GM12892 (cell line): ENCODE measurements at regions not wholly inside any gene's neighbourhood (a gene's known extent, or its start where the extent isn't known, plus 50 kb on each side); places are given as distances from the start of the nearest gene placed in this dataset.

Experiments used
- POLR2A ChIP-seq: IDR thresholded peaks from 2 replicates; pipeline ENCODE4 v1.6.1; 2011; ENCODE audit warnings: low read depth, low read length, control low read depth
- POLR2AphosphoS5 ChIP-seq: IDR thresholded peaks from 2 replicates; pipeline ENCODE4 v1.6.1; 2011; ENCODE audit warnings: low read depth, low read length, control low read depth

DNA sequence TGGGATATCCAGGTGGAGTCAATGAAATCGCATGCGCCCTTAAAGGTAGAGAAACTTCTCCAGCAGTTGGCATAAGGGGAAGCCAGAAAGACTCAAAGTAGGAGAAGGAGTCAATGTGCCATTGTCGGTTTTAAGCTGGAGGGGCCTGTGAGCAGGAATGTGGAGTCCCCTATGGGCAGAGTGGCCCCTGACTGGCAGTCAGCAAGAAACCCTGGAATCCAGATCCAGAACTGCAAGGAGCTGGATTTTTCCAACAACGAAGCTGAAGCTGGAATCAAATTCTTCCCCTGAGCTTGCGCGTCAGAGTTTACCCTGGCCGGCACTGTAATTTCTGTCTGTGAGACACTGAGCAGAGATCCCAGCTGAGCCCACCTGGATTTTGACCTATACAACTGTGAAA, 315.0 kb downstream of the DHX35 start:
- TF ChIP-seq POLR2A, result no peak
- no peak for TF ChIP-seq POLR2AphosphoS5
